ENCODE measurements at regions not wholly inside any gene's neighbourhood (a gene's known extent, or its start where the extent isn't known, plus 50 kb on each side); places are given as distances from the start of the nearest gene placed in this dataset.

- DNase-seq (ENCODE audit: insufficient read length, low spot score) (no peak), FAIRE-seq (no peak)
- TF ChIP-seq, protein P1, sequence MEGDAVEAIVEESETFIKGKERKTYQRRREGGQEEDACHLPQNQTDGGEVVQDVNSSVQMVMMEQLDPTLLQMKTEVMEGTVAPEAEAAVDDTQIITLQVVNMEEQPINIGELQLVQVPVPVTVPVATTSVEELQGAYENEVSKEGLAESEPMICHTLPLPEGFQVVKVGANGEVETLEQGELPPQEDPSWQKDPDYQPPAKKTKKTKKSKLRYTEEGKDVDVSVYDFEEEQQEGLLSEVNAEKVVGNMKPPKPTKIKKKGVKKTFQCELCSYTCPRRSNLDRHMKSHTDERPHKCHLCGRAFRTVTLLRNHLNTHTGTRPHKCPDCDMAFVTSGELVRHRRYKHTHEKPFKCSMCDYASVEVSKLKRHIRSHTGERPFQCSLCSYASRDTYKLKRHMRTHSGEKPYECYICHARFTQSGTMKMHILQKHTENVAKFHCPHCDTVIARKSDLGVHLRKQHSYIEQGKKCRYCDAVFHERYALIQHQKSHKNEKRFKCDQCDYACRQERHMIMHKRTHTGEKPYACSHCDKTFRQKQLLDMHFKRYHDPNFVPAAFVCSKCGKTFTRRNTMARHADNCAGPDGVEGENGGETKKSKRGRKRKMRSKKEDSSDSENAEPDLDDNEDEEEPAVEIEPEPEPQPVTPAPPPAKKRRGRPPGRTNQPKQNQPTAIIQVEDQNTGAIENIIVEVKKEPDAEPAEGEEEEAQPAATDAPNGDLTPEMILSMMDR (IDR thresholded peaks at IDR 0.05; ENCODE audit: insufficient read depth, missing control alignments) = no peak
Measured at GRCh38 chr11:79661373-79661772, 220.5 kb upstream of the TENM4 start.

- FAIRE-seq (no peak), DNase-seq (ENCODE audit: insufficient read length, low spot score) (no peak)
- TF ChIP-seq, protein P1 (IDR thresholded peaks at IDR 0.05; ENCODE audit: insufficient read depth, missing control alignments) = no peak
Measured at GRCh38 chr11:79648766-79649520, 208.1 kb upstream of the TENM4 start.

GRCh38 chr11:79637219-79637618 lies 196.4 kb upstream of the TENM4 start:
- TF ChIP-seq, protein P1 (IDR thresholded peaks at IDR 0.05; ENCODE audit: insufficient read depth, missing control alignments) = no peak
- FAIRE-seq = no peak
- no peak for DNase-seq (ENCODE audit: insufficient read length, low spot score)

- TF ChIP-seq, protein P1 (IDR thresholded peaks at IDR 0.05; ENCODE audit: insufficient read depth, missing control alignments) = no peak
- no peak for FAIRE-seq
Measured at GRCh38 chr11:79634905-79635304, 194.1 kb upstream of the TENM4 start.

GRCh38 chr11:79627281-79627680 lies 186.5 kb upstream of the TENM4 start:
- TF ChIP-seq, protein P1 (IDR thresholded peaks at IDR 0.05; ENCODE audit: insufficient read depth, missing control alignments) = no peak
- DNase-seq (ENCODE audit: insufficient read length, low spot score) (no peak), FAIRE-seq (no peak)

More at GRCh38 chr11:79634905-79635304, 194.1 kb upstream of the TENM4 start:
- no peak for DNase-seq (ENCODE audit: insufficient read length, low spot score)

DNA sequence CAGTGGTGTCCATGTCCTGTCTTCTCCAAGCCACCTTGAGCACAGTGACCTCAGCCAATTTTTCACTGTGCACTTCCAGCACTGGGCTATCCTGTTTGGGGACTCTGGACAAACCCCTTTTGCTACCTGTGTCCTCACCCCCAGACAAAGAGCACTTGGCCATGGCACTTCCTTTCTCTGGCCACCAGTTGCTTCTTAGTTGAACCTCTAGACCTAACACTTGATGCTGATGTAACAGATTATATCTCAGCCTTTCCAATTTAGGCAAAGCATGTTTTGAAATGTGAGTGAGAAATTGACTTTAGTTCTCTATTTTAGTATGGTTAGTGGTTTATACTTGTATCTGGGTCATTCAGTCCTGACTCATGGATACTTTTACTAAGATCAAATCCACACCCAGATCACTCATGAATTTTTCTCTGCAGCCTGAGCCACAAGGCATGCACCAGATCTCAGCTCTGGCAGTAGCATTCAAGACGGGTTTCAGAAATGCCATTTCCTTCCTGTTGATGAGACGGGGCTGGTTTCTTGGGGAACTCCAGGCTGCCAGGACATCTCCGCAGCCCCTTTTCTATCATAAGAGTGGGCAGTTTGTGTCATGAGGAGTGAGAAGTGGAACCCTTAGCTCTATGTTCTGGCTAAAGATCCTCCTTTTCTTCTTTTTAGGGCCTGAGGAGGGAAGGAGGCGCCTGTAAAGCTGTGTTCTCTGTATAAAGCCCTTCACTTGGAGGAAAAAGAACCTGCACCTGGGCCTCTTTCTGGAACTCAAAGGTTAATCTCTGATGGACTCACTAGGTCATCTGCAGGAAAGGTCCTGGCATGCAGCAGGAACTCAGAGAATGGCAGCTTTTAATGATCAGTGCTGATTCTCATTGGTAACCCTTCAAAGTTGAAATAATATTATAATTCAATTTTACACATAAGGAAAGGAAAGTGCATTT lies 185.6 kb upstream of the TENM4 start:
- FAIRE-seq = no peak
- TF ChIP-seq, protein P1 (IDR thresholded peaks at IDR 0.05; ENCODE audit: insufficient read depth, missing control alignments) = no peak
- DNase-seq (ENCODE audit: insufficient read length, low spot score) = no peak
